ENCODE measurements at regions not wholly inside any gene's neighbourhood (a gene's known extent, or its start where the extent isn't known, plus 50 kb on each side); places are given as distances from the start of the nearest gene placed in this dataset.

GRCh38 chr6:65799389-65799788, 92.4 kb upstream of the EYS start:
- Histone ChIP-seq H3K4me2 (no peak overlapping the region), H3K4me3 (no peak overlapping the region), H3K27ac (no peak overlapping the region), H3K4me1 (no peaks in the 10 kb centered on the region), H3K9me3 (no peaks in the 10 kb centered on the region)
- ChIA-PET CTCF (no interaction called here), POLR2A (no interaction called here)
- DNase-seq (ENCODE audit: low read depth in 1 of 2, low spot score in 1 of 2) = no peak
- no peak for FAIRE-seq
- ATAC-seq = no peak
- no peak for TF ChIP-seq FOSL2 (IDR thresholded peaks at IDR 0.05)
- no peak for TF ChIP-seq FOSL2 (CRISPR knock-in tag; IDR thresholded peaks at IDR 0.05)
- no peak for TF ChIP-seq RNF2 (IDR thresholded peaks at IDR 0.05; ENCODE audit: borderline replicate concordance, low read depth)
- TF ChIP-seq CBX2 (IDR thresholded peaks at IDR 0.05; ENCODE audit: borderline replicate concordance, low read depth) = no peak
- TF ChIP-seq BCL3 (IDR thresholded peaks at IDR 0.05) = no peak
- no peak for TF ChIP-seq RARB (CRISPR knock-in tag; IDR thresholded peaks at IDR 0.05)
- TF ChIP-seq PHF8 (IDR thresholded peaks at IDR 0.05; ENCODE audit: borderline replicate concordance, low read depth) = no peak
- no peak for TF ChIP-seq CEBPB (IDR thresholded peaks at IDR 0.05)

GRCh38 chr6:65798280-65799014, 91.4 kb upstream of the EYS start:
- Histone ChIP-seq H3K4me2 (no peak overlapping the region), H3K27ac (no peak overlapping the region), H3K9me3 (no peaks in the 10 kb centered on the region), H3K4me3 (no peak overlapping the region), H3K4me1 (no peaks in the 10 kb centered on the region)
- DNase-seq (ENCODE audit: low read depth in 1 of 2, low spot score in 1 of 2) = no peak
- CTCF ChIA-PET = no interaction called here
- WGBS (ENCODE audit: missing lambda C conversion rate) = 62% methylated on average over 3 of the region's 3 CpGs
- no peak for ATAC-seq
- no peak for FAIRE-seq
- POLR2A ChIA-PET = no interaction called here
- TF ChIP-seq FOSL2 (IDR thresholded peaks at IDR 0.05) = no peak
- no peak for TF ChIP-seq FOSL2 (CRISPR knock-in tag; IDR thresholded peaks at IDR 0.05)
- TF ChIP-seq ESRRA (IDR thresholded peaks at IDR 0.05; ENCODE audit: borderline replicate concordance, low read length) = no peak
- TF ChIP-seq MAX (IDR thresholded peaks at IDR 0.05) = no peak
- TF ChIP-seq BHLHE40 (IDR thresholded peaks at IDR 0.05; ENCODE audit: low read depth, low read length) = no peak
- no peak for TF ChIP-seq RNF2 (IDR thresholded peaks at IDR 0.05; ENCODE audit: borderline replicate concordance, low read depth)
- TF ChIP-seq JUNB (IDR thresholded peaks at IDR 0.05) = no peak
- TF ChIP-seq BCL3 (IDR thresholded peaks at IDR 0.05) = no peak

GRCh38 chr6:65790666-65791065, 83.6 kb upstream of the EYS start:
- H3K27ac ChIP-seq = no peak overlapping the region
- no peak for FAIRE-seq
- TF ChIP-seq GATA3 (IDR thresholded peaks at IDR 0.05; ENCODE audit: borderline replicate concordance) = no peak
- no peak for TF ChIP-seq ZNF302 (CRISPR knock-in tag; IDR thresholded peaks at IDR 0.05)
- TF ChIP-seq BHLHE40 (IDR thresholded peaks at IDR 0.05; ENCODE audit: low read depth, low read length) = no peak
- TF ChIP-seq REST (IDR thresholded peaks at IDR 0.05) = no peak
- TF ChIP-seq POLR2A (IDR thresholded peaks at IDR 0.05; ENCODE audit: low read length) = no peak
- TF ChIP-seq RFX5 (IDR thresholded peaks at IDR 0.05) = no peak
- TF ChIP-seq USF2 (IDR thresholded peaks at IDR 0.05) = no peak
- TF ChIP-seq KDM1A (IDR thresholded peaks at IDR 0.05; ENCODE audit: low read depth) = no peak
- TF ChIP-seq BCL3 (IDR thresholded peaks at IDR 0.05) = no peak
- no peak for TF ChIP-seq EHF (CRISPR knock-in tag; IDR thresholded peaks at IDR 0.05)
- no peak for TF ChIP-seq ZC3H11A (IDR thresholded peaks at IDR 0.05)
- TF ChIP-seq CEBPB (IDR thresholded peaks at IDR 0.05) = no peak
- TF ChIP-seq RAD21 (conservative IDR thresholded peaks at IDR 0.05 in 1 of 2, IDR thresholded peaks at IDR 0.05 in 1 of 2) = no peak
- TF ChIP-seq CHD2 (IDR thresholded peaks at IDR 0.05; ENCODE audit: low read length, partially characterized antibody) = no peak
- TF ChIP-seq ESRRA (IDR thresholded peaks at IDR 0.05; ENCODE audit: borderline replicate concordance, low read length) = no peak
- TF ChIP-seq MYC (IDR thresholded peaks at IDR 0.05; ENCODE audit: borderline replicate concordance, low read length) = no peak

More at GRCh38 chr6:65790666-65791065, 83.6 kb upstream of the EYS start:
- ChIA-PET CTCF (no interaction called here), POLR2A (no interaction called here)
- H3K9me3 ChIP-seq = no peaks in the 10 kb centered on the region
- H3K4me1 ChIP-seq = no peaks in the 10 kb centered on the region
- no peak for ATAC-seq
- 46% methylated on average over 1 of the region's 1 CpG for WGBS (ENCODE audit: missing lambda C conversion rate)
- DNase-seq (ENCODE audit: low read depth in 1 of 2, low spot score in 1 of 2) = no peak
- no peak overlapping the region for H3K4me2 ChIP-seq
- no peak overlapping the region for H3K4me3 ChIP-seq

Measured in A549 (cell line).